KMS-11 (cell line): ENCODE measurements at regions not wholly inside any gene's neighbourhood (a gene's known extent, or its start where the extent isn't known, plus 50 kb on each side); places are given as distances from the start of the nearest gene placed in this dataset.

Experiments used
- H2AFZ ChIP-seq: fragments of 200-600 bp; sonication (generic); 2 replicates; pipeline ENCODE4 v1.6.1; 2016; ENCODE audit warnings: antibody characterized with exemption, mixed run types, low read depth
- H3K27ac ChIP-seq: fragments of 200-600 bp; sonication (generic); 2 replicates; pipeline ENCODE4 v1.6.1; 2016; ENCODE audit warnings: mild to moderate bottlenecking, mixed run types
- H3K27me3 ChIP-seq: fragments of 200-600 bp; sonication (generic); 2 replicates; pipeline ENCODE4 v1.6.1; 2017; ENCODE audit warnings: mild to moderate bottlenecking, low read depth, mixed run types, moderate library complexity; ENCODE audit not compliant: insufficient read depth
- H3K36me3 ChIP-seq: fragments of 200-600 bp; sonication (generic); 2 replicates; pipeline ENCODE4 v1.6.1; 2017; ENCODE audit warnings: mild to moderate bottlenecking, mixed run types; ENCODE audit not compliant: insufficient read depth
- H3K4me1 ChIP-seq: fragments of 200-600 bp; sonication (generic); 2 replicates; pipeline ENCODE4 v1.6.1; 2016; ENCODE audit warnings: mild to moderate bottlenecking, low read depth, mixed run types; ENCODE audit not compliant: poor library complexity, severe bottlenecking
- H3K4me2 ChIP-seq: fragments of 200-600 bp; sonication (generic); 2 replicates; pipeline ENCODE4 v1.7.0; 2016; ENCODE audit warnings: mild to moderate bottlenecking, mixed run types
- H3K4me3 ChIP-seq: fragments of 200-600 bp; sonication (generic); IDR thresholded peaks from 2 replicates; pipeline ENCODE4 v1.6.1; 2017; ENCODE audit warnings: low read depth, low read length, mixed read lengths; ENCODE audit not compliant: insufficient read depth
- H3K79me2 ChIP-seq: fragments of 200-600 bp; sonication (generic); 2 replicates; pipeline ENCODE4 v1.6.1; 2016; ENCODE audit warnings: low read depth, mixed run types; ENCODE audit not compliant: insufficient read depth
- H3K9ac ChIP-seq: fragments of 200-600 bp; sonication (generic); 2 replicates; pipeline ENCODE4 v1.6.1; 2016; ENCODE audit warnings: mild to moderate bottlenecking, mixed run types
- H4K20me1 ChIP-seq: fragments of 200-600 bp; sonication (generic); 2 replicates; pipeline ENCODE4 v1.6.1; 2016; ENCODE audit warnings: mild to moderate bottlenecking, mixed run types; ENCODE audit not compliant: insufficient read depth
- CTCF ChIP-seq: fragments of 200-600 bp; sonication (generic); conservative IDR thresholded peaks from 2 replicates; pipeline ENCODE4 v1.6.1; 2017; ENCODE audit warnings: low read depth, mild to moderate bottlenecking, antibody characterized with exemption, low read length, moderate library complexity, mixed read lengths

DNA sequence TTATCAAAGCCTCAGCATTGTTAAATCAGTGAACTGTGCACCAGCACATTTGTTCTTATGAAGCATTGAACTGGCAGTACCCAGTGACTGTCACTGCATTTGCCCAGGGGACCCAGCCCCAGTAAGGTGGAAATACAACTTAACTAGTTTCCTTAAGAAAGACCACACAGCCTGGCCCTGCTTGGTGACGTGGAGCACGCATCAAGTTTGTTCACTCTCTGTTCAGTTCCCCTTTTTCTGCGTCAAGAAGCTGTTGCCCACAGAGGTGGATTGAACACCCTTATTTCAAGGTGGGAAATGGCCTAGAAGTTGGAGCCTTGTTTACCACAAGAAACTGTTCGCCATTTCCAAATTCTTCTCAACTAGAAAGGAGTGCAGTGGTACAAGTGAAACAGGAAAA lies 69.9 kb upstream of the AGBL1 start:
- Histone ChIP-seq H3K27me3 (no peaks in the 10 kb centered on the region), H3K79me2 (no peaks in the 10 kb centered on the region), H3K9ac (no peak overlapping the region), H3K27ac (no peak overlapping the region), H3K4me1 (no peaks in the 10 kb centered on the region), H4K20me1 (no peaks in the 10 kb centered on the region), H3K4me2 (no peak overlapping the region), H3K4me3 (no peak overlapping the region), H2AFZ (no peak overlapping the region), H3K36me3 (no peaks in the 10 kb centered on the region)
- no peak for TF ChIP-seq CTCF

DNA sequence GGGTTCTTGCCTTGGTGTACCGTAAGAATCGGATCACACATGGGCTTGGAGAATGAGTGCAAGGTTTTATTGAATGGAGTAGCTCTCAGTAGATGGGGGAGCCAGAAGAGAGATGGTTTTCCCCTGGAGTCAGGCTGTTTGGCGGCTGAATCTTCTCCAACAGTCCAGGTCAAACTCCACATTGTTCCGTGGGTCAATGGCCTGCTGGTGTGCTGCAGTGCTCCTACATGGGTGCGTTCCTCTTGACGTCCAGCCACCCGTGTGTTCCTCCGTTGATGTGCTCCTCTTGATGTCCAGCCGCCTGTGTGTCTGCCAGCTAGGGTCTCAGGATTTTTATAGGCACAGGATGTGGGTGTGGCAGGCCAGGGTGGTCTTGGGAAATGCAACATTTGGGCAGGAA lies 69.3 kb upstream of the AGBL1 start:
- H4K20me1 ChIP-seq, result no peaks in the 10 kb centered on the region
- no peak for TF ChIP-seq CTCF
- H3K4me3 ChIP-seq, result no peak overlapping the region
- no peak overlapping the region for H3K27ac ChIP-seq
- no peaks in the 10 kb centered on the region for H3K27me3 ChIP-seq
- H2AFZ ChIP-seq, result no peak overlapping the region
- H3K4me2 ChIP-seq, result no peak overlapping the region
- no peak overlapping the region for H3K9ac ChIP-seq
- no peaks in the 10 kb centered on the region for H3K4me1 ChIP-seq
- H3K79me2 ChIP-seq, result no peaks in the 10 kb centered on the region
- H3K36me3 ChIP-seq, result no peaks in the 10 kb centered on the region

- no peaks in the 10 kb centered on the region for H3K4me1 ChIP-seq
- no peak overlapping the region for H3K27ac ChIP-seq
- H3K79me2 ChIP-seq, result no peaks in the 10 kb centered on the region
- H4K20me1 ChIP-seq, result no peaks in the 10 kb centered on the region
- no peak overlapping the region for H2AFZ ChIP-seq
- no peaks in the 10 kb centered on the region for H3K36me3 ChIP-seq
- TF ChIP-seq CTCF, result no peak
- no peak overlapping the region for H3K9ac ChIP-seq
- no peak overlapping the region for H3K4me2 ChIP-seq
- H3K27me3 ChIP-seq, result no peaks in the 10 kb centered on the region
- H3K4me3 ChIP-seq, result no peak overlapping the region
Measured at GRCh38 chr15:86010891-86011290, 68.8 kb upstream of the AGBL1 start.

DNA sequence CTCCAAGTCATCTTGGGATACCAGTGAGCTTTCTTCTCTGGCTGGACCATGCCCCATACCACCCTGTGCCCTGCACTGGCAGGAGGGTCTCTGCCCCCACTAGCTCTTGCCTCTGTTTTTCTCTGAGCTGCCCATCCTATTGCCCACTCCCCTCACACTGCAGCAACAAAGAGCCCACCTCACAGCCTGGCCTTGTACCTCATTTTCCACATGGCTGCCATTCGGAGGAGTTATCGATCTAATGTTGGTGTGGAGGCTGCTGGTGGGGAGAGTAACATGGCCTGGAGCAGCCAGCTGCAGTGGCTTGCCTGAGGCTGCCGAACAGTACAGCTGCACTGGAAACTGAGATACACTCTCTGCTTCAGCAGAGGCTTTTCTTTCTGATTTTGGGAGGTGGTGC lies 65.7 kb upstream of the AGBL1 start:
- Histone ChIP-seq H4K20me1 (no peaks in the 10 kb centered on the region), H3K4me2 (no peak overlapping the region), H3K36me3 (no peaks in the 10 kb centered on the region), H3K79me2 (no peaks in the 10 kb centered on the region), H3K27ac (no peak overlapping the region), H3K27me3 (no peaks in the 10 kb centered on the region), H3K4me1 (peaks cover 7% of the 10 kb centered on the region), H2AFZ (no peak overlapping the region), H3K4me3 (no peak overlapping the region), H3K9ac (no peak overlapping the region)
- TF ChIP-seq CTCF, result no peak

DNA sequence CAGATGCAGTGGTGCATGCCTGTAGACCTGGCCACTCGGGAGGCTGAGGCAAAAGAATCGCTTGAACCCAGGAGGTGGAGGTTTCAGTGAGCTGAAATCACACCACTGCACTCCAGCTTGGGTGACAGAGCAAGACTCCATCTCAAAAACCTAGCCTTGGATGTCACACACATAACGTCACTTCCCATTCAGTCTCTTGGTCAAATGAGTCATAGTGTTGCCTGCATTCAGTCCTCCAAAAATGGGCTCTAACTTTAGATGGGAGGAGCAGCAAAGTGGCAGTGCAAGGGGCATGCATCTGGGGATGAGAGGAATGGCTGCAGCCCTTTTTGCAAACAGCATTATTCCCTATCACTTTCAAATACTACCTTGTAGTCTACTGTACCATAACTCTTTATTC lies 62.9 kb upstream of the AGBL1 start:
- H3K36me3 ChIP-seq, result no peaks in the 10 kb centered on the region
- H4K20me1 ChIP-seq, result no peaks in the 10 kb centered on the region
- H3K79me2 ChIP-seq, result no peaks in the 10 kb centered on the region
- no peak overlapping the region for H3K9ac ChIP-seq
- H3K4me1 ChIP-seq, result peaks cover 8% of the 10 kb centered on the region
- H3K27me3 ChIP-seq, result no peaks in the 10 kb centered on the region
- no peak overlapping the region for H2AFZ ChIP-seq
- no peak overlapping the region for H3K27ac ChIP-seq
- no peak for TF ChIP-seq CTCF
- H3K4me2 ChIP-seq, result no peak overlapping the region
- H3K4me3 ChIP-seq, result no peak overlapping the region
